ENCODE measurements at regions not wholly inside any gene's neighbourhood (a gene's known extent, or its start where the extent isn't known, plus 50 kb on each side); places are given as distances from the start of the nearest gene placed in this dataset.
A peak's percentile ranks its signal among the peaks of the same experiment; 100 is the strongest.

DNA sequence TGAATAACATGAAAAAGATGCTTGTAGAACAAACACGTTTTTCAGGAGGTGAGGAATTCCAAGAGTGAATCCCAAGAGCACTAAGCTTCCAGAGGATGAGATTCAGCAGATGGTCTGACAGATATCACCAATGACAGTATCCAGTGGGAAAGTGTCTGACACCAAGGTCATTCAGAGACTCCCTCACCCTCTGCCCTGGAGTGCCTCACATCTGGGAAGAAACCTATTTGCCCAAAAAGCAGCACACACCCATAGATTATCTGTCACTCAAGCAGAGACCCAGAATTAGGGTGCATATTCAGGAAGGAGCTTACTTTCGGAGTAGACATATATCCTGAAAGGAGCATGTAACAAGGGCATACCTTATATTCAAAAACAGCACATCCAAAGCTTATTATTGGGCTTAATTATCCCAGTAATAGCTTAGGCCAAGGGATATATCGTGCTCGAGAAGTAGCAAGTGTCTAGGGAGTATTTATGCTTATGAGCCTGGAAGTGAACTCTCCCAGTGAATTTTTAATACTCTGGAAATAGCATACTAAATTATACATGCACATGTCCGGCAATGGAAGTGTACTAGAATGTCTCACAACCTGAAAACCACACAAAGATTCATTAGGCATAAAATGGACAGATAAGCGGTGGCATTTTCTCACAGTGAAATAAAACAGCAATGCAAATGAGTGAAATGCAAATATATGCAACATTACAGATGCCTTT, 998.1 kb upstream of the TMEM132C start:
- DNase-seq, result no peak

DNA sequence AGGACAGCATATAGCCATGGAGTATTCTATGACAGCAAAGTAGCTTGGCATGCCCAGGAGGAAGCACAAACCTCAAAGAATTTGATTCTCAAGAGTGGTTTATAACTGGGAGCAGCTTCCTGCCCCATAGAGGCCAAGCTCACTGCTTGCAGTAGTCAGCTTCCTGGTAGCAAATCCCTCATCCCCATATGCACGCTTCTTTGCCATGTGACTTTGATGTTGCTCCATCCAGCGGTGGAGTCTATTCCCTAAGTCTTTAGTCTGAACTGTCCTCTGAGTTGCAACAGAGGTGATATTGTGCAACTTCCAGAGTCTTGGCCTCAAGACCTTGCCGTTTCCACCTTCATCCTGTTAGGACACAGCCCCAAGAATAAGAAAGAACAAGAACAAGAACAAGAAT, 996.8 kb upstream of the TMEM132C start:
- no peak for DNase-seq

DNA sequence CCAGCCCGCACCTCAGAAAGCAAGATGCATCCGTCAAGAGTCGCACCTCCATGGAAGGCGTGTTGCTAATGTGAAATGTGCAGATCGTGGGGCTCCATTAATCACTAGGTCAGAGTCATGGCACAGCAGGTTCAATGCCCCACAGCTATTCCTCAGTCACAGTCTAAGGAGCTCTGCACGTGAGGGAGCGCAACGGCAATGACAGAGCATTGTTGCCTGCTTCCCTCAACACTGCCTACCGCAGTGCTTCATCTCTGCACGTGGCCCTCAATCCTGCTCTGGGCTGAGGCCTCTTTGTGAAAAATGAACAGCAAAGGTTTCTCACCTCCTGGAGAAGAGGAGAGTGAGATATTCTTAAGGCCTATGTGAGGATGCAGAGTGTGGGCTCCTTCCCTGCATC, 995.2 kb upstream of the TMEM132C start:
- DNase-seq, result no peak

DNA sequence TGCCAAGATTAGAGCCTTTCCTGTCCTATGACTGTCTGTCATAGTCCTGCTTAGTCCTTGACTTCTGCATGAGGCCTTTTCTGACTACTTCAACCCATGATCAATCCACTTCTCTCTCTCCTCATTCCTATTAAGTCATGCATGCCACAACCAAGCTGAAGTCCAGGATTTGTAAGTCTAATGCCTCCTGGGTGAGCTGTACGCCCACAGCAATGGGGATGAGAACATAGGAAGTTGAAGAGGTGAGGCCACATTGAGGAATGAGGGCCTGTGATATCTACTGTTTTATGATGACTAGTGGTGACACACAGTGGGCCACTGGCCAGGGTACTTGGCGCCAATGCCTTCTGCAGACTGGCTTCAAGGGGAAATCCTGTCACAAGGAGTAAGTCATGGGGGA, 994.1 kb upstream of the TMEM132C start:
- no peak for DNase-seq

DNA sequence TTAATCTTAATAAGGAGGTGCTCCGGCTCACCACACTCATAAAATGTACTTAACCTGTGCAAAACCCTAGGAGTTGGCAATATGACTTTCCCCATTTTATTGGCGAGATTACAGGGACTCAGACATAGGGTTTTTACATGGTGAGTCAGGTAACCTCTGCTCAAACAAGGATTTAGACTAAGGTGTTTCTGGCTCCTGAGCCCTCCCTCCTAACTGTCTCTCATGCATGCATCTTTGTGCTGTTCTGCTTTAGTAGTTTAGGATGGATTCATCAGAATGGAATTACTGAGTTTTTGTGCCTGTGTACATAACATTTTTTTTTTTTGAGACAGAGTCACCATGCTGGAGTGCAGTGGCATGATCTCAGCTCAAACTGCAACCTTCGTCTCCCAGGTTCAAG, 993.3 kb upstream of the TMEM132C start:
- no peak for DNase-seq

DNA sequence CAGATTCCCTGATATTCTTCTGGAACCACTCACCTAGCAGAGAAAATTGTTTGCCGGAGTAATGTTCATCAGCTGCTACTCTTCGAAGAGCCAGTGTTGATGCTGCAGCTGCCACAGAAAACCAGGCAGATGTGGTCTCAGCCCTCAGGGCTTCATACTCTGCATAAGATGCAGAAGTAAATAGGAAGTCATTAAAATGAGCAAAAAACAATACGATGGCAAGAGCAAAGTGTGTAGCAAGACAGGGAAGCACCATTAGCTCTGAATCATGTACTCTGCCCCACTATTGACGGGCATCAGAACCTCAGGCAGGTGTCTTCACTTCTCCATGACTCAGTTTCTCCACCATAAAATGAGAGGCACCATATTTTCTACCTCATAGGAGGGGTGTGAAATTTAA, 991.6 kb upstream of the TMEM132C start:
- DNase-seq, result no peak

DNA sequence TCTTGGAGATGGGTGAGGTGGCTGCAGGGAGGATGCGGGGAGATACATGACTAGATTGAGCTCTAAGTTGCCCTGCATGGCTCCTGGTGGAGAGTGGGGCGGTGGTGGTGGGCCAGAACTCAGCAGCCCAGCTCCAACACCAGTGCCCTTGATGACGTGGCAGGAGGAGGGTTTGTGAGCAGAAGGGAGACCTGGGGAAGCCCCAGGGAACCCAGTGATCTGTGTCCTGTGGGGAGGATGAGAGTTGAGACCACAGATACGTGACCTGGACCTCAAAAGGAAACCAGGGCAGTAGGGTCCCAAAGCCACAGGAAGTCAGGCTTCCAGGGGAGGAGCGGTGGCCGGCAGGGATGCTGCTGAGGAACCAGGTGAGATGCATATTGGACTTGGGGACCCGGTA, 989.1 kb upstream of the TMEM132C start:
- DNase-seq, result no peak

DNA sequence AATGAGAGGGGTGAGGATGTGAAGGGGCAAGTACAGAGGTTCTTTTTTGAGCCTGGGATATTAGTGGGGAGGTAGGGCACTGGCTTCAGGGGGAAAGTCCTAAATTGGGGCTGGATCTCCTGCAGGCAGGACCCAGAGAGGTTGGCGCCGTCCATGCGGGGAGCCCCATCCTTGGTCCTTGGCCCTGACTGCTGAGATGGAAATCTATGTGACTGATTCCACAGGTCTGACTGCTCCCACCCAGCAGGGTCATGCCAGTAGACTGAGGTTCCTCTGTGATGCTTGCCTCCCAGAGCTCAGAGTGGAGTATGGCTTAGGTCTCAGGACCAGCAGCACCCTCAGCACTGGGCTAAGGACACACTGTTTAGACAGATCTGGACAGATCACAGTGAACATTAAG, 988.6 kb upstream of the TMEM132C start:
- no peak for DNase-seq

DNA sequence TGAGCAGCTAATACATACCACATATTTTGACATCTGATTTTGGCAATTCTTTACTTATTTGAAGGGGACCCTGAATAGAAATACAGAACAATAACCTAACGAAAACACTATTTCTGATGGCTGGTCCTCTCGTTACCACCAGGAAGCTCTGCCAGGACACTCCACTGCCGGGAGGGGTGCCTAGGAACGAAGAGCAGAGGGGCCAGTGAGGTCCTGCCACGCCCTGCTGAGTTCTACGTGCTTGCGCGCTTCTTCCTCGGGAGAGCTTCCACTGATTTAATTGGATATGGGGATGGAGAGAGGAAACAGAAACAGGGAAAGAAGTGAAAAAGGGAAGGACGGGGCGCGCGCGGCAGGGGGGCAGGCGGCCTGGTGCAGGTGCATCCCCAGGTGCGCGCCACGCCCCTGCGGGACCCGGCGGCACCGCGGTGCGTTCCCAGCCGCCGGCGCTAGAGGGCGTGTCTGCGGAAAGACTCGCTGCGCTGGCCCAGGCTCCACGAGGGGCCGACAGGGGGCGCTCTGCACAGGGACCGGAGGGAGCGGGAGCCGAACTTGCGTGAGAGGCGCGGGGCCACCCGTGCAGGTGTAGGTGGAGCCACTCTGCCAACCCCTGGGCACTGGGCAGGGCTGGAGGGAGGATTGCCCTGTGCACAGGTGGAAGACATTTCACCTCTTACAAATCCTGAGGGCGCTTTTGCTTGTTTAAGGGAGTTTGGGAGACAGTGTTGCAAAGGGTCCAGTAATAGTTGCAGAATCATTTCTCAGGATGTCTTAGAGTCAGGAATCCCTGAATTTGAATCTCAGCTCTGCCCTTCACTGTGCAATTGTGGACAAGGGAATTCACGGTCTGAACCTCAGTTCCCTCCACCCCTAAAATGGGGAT, 986.3 kb upstream of the TMEM132C start:
- no peak for DNase-seq

DNA sequence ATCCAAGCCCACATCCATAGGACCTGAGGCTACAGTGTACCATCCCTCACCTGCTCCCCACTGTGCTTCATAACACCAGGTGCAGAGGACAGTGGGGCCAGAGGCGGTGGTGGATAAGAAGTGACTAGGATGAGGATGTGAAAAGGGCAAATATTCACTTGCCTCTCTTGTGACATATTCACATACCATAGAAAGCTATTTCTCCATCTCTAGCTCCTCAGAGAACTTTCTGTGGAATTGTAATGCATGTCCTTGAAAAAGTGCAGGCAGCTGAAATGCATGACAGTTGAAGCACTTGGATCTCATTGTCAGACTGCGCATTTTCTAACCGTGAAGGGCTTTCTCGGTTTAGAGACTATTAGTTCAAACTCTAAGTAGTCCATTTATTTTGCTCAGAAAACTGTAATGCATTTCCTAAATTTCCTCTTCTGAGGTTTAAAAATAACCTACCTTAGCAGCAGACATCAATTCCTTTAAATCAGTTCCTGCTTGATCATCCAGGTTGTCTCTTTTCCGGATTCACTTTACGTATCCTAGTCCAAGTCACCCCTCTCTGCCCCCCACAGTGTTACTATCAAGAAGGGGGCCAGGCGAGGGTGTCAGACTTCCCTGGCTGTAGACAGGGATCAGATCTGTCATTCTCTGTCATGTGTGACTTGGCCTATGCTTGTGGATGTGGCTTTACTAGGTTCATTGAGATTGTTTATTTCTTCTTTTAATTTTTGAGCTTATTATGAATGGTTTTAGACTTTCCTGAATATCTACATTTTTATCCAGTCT, 984.0 kb upstream of the TMEM132C start:
- no peak for DNase-seq

DNA sequence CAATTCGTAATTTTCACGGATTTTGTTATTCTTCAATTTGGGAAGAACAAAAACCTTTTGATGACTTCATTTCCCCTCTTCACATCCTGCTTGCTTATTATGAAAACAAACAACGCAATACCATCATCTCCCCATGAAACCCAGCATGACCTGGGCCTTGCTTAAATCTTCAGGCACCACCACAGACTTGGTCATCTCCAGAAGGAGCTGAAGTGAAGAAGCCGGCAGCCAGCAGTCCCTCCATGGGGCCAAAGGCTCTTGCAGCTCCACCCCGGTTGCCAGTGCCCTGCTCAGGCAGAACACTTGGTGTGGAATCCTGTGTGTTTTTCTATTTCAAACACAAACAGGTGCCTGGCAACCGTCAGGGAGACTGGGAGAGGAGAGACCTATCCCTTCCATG, 982.9 kb upstream of the TMEM132C start:
- no peak for DNase-seq

DNA sequence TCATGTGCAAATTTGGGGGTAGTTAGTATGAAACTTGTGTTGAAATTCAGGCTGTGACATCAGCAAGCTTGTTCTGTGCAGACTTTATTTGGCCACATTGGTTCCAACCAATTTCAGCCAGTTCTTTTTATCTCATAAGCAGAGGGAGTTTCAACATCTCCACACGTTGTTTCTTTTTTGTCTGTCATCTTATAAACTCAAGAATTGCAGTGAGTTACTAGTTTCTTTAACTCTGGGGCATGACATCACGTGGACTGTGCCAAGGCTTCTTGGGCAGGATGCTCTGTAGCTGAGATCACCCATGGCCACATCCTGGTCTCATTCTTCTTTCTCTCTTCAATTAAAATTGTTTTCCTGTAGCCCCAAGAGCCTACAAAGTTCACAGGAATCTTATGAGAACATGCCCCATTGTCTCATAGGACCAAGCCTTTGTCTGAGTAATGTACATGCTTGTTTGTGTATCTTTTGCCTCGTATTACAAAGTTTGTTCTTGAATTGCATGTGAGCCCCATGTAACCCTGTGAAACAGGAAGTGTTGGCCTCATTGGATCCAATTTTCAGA, 982.0 kb upstream of the TMEM132C start:
- no peak for DNase-seq

DNA sequence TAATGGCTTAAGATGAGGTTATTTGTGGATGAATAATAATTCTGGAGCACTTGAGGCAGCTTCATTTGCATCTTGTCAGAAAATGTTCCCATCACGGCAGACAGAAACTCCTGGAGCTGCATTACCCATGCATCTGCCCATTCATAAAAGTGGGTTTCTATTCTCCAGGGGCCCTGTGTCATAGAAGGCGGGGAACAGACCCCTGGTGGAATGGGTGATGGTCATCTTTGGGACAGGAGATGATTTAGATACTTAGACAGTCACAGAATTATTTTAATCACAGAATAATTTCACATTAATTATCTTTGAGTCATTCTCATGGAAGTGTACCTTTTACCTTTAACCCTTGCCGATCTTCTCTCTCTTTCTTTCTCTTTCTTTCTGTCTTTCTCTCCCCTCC, 980.7 kb upstream of the TMEM132C start:
- no peak for DNase-seq

DNA sequence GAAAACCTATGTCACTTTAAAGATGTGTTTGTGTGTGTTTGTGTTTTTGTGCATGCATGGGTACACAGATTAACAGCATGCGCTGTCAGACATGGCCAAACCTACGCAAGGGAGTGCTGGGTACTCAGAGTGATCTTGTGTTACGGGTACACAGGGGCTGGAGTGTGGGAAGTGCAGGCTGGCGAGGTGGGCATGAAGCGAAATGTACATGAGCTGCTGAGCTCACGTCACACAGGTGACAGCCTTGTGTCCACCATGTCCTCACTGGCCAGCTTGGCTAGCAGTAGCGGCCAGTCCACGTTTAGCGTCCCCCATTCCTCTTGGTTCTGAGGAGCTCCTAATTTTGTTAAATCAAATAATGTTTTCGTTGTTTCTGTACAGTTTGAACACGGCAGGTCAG, 979.7 kb upstream of the TMEM132C start:
- no peak for DNase-seq

DNA sequence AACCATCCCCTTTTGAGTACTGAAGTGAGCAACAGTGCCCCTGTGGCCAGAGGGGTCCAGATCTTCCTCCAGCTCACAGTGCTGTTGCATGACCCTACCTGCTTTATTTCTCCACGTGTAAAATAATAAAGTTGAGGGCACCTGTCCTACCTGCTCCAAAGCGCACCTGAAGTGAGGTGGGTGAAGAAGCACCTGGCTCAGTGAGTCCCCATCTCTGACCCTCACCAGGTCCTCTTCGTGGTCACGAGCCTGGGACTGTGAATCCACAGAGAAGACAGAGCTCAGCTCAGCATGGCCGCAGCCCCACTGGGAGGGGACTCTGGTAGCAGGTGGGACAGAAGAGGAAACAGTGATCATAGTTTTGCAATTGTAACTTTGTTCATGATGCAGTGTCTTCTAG, 976.7 kb upstream of the TMEM132C start:
- DNase-seq, result no peak

DNA sequence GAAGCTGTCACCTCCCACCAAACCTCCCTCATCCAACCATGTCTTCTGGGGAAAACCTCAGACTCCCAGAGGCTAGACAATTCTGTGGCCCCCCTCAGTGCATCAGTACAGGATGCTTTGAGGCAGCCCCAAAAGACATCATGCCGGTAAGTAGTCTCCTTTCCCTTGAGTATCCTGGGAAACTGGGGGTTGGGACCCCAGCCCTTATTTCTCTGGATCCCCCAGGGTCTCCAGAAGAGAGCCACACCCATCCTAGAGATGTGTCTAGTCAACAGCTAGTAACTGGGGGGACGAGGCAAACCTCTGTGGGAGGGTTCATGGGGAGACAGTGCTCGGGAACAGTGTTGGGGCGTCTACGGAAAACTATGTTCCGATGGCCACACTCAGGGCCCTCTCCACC, 974.2 kb upstream of the TMEM132C start:
- no peak for DNase-seq

DNA sequence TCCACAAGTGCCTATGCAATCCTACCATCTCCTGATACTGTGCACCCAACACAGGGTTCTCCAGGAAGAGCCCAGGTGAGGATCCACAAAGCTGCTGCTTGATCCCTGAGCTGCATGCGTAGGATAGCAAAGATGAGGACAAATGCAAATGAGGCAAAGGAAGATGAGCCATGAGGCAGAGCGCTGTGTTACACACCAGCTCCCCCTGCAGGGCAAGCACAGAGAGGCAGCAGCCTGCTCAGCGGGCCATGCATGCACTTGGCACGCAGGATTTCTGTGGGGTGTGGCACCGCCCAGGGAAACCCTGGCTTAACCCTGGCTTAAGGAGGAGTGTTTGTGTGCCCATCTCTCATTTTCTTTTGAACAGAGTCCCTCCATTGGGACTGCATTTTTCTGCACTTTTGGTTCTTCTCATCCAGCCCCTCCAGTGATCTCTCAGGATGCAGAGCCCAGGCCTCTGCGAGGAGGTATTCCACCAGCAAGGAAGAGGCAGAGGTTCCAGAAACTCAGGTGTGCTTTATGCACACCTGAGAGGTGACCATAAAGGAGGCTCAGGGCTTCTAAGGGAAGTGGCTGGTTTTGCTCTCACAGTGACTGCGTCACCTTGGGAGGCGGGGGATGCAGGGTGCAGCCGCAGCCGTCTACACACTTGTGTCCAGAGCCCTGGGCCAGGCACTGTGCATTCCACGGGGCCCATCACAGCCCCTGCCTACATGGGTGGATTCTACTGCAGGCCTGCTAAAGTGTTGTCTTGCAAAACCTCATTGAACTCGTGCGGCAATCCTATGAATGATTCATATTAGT, 973.3 kb upstream of the TMEM132C start:
- peak; percentile 47 for DNase-seq

DNA sequence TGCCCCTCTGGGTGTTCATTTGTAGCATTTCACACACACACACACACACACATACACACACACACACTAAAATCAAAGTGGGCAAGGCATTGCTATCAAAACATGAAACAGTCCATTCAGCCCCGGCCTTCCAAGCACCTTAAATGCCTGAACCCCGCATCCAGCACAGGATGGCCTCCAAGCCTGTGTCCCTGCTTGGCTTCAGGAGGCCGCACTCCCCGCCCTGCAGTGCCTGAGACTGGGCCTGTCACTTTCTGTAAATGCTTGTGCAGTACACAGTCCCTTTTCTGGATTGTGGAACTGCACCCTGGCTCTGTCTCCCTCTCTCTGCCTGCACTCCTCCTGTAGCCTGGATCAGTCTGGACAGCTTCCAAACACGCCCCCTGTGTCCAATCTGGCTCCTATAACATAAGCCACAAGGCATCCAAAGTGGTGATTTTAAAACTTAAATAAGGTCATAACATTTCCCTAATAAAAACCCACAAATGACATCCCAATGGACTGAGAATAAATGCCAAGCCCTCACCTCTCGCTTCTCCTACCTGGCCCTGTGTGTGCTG, 972.2 kb upstream of the TMEM132C start:
- DNase-seq, result no peak

DNA sequence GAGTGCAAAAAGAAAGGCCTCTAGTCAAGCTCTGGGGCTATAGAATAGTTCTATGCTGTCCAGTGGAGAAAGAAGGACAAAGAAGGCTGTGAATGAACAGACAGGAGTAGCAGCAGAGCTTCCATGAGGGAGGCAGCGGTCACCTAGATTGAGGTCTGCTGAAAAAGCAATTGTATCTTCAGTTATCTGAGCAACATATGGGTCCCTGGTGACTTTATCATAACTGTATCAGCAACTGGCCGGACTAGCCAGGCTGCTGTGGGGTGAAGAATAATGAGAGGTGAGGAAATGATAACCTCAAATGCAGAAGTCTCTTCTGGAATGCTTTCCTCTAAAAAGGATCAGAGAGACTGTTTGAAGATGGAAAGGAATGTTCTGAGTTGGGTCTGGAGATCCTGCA, 971.3 kb upstream of the TMEM132C start:
- no peak for DNase-seq

DNA sequence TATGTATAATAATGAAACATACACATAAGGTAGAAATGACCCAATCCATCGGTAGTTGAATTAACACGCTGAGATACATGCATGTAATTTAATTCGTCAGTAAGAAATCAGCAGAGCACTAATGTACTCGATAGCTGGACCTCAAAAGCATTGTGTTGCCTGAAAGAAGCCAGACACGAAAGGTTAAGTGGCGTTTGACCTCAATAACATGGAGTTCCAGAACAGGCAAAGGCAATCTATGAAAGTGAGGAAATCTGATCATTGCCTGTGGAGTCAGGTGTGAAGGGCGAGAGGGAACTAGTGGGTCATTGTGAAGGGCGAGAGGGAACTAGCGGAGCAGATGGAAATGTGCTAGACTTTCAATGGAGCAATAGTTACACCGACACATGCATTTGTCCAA, 970.4 kb upstream of the TMEM132C start:
- no peak for DNase-seq

DNA sequence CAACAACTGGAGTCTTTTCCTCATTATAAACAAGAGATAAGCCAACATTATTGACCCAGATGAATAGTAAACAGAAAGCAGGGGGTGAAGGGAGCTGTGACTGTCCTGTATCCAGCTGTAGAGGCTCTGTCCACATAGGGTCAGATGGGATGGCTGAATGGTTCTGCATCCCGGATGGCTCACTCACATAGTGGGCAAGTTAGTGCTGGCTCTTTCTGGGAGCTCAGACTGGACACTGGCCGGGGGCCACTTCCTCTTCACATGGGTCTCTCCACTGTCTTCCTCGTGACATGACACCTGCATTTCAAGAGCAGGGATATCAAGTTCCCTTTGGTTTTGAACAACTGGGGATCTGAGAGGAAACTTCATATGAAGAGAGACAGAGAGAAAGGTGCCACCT, 969.6 kb upstream of the TMEM132C start:
- DNase-seq, result no peak

DNA sequence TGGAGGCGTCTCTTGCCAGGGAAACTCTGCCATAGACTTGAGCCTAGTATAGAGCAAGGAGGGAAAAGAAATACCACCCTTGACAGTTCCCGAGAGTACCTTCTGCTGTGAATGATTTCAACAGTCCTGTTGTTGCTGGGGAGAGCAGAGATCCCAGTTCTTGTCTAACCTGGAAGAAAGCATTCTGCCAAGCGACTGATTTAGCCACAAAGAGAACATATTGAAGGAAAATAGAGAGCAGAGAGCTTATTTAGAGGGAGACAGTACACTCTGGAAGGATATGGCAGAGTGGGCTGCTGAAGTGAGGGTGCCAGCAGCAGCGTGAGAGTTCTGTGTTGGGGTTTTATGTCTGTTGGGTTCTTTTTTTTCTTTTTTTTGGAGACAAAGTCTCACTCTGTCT, 966.9 kb upstream of the TMEM132C start:
- no peak for DNase-seq
